Smooth muscle cell (in vitro differentiated cells): ENCODE measurements at regions not wholly inside any gene's neighbourhood (a gene's known extent, or its start where the extent isn't known, plus 50 kb on each side); places are given as distances from the start of the nearest gene placed in this dataset.
A peak's percentile ranks its signal among the peaks of the same experiment; 100 is the strongest.

Experiments used
- DNase-seq: peaks from one replicate; lab custom pipeline; 2025; ENCODE audit not compliant: unreplicated experiment; lab: John Stamatoyannopoulos, UW
- H2AFZ ChIP-seq: fragments of 200-600 bp; sonication (generic); 2 replicates; pipeline ENCODE4 v1.6.0; 2016; ENCODE audit warnings: antibody characterized with exemption, low read depth, mild to moderate bottlenecking
- H3F3A ChIP-seq: fragments of 200-600 bp; sonication (generic); 2 replicates; pipeline ENCODE4 v1.6.0; 2017; ENCODE audit warnings: antibody characterized with exemption, low read depth
- H3K27ac ChIP-seq: fragments of 200-600 bp; sonication (generic); 2 replicates; pipeline ENCODE4 v1.5.1; 2016; ENCODE audit warnings: low read depth, mild to moderate bottlenecking
- H3K27me3 ChIP-seq: fragments of 200-600 bp; sonication (generic); 2 replicates; pipeline ENCODE4 v1.6.1; 2016; ENCODE audit warnings: low read depth, mild to moderate bottlenecking
- H3K36me3 ChIP-seq: fragments of 200-600 bp; sonication (generic); 2 replicates; pipeline ENCODE4 v1.5.1; 2016; ENCODE audit warnings: low read depth
- H3K4me1 ChIP-seq: fragments of 200-600 bp; sonication (generic); 2 replicates; pipeline ENCODE4 v1.5.1; 2016; ENCODE audit warnings: low read depth
- H3K4me2 ChIP-seq: fragments of 200-600 bp; sonication (generic); 2 replicates; pipeline ENCODE4 v1.6.0; 2016; ENCODE audit warnings: mild to moderate bottlenecking
- H3K4me3 ChIP-seq: fragments of 200-600 bp; sonication (generic); 2 replicates; pipeline ENCODE4 v1.5.1; 2016; ENCODE audit warnings: mild to moderate bottlenecking
- H3K79me2 ChIP-seq: fragments of 200-600 bp; sonication (generic); 2 replicates; pipeline ENCODE4 v1.6.0; 2016; ENCODE audit warnings: low read depth, mild to moderate bottlenecking
- H3K9ac ChIP-seq: fragments of 200-600 bp; sonication (generic); 2 replicates; pipeline ENCODE4 v1.6.0; 2016; ENCODE audit warnings: low read depth
- H3K9me3 ChIP-seq: fragments of 200-600 bp; sonication (generic); replicated peaks from 2 replicates; pipeline ENCODE4 v1.5.1; 2016; ENCODE audit warnings: low read depth
- H4K20me1 ChIP-seq: fragments of 200-600 bp; sonication (generic); 2 replicates; pipeline ENCODE4 v1.6.0; 2016; ENCODE audit warnings: low read depth
- WGBS: methylation state at CpG from one replicate; pipeline ENCODE4 v1.1.7; 2016; ENCODE audit warnings: low lambda C conversion rate; 5-methylcytosine and 5-hydroxymethylcytosine counted together
- TF ChIP-seq, protein P1 (sequence below): fragments of 200-600 bp; sonication (generic); IDR thresholded peaks from 2 replicates; pipeline ENCODE4 v1.5.1; 2017; ENCODE audit warnings: borderline replicate concordance, mild to moderate bottlenecking, antibody characterized with exemption; ENCODE audit not compliant: insufficient read depth, poor library complexity, severe bottlenecking

DNA sequence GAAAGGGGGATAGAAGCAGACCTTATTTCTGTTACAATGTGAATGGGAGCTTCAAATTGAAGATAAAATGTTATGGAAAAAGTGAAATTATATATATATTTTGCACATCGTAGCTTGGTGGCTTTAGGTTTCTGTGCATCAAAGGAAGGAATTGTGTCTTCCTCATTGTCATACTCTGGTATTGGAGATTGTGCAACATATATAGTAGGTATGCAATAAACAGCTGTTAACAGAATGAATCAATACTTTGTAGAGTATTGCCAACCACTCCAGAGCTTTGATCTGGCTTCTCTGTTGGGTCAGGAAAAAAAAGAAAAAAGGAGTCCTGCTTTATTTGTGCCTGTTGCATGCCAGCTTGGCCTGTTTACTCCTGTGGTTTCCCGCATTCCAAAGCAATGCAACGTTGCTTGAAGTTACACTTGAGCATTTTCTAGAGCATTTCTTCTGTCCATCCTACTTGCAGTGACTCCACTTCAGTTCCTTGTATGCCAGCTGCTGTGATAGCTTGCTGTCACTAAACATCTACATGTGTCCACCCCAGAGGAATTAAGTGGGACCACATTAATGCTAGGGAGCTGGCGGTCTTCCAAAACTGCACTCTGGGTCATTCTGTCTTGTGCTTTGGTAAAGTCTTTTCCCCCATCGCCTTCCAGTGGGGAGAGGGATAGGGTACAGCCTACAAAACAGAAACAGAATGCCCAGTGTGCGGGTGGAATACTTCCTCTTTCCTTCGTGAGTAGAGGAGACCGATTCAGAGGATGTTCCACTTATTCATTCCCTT lies 62.0 kb upstream of the MEF2C start:
- DNase-seq, result no peak
- Histone ChIP-seq H3K27ac (no peak overlapping the region), H2AFZ (no peak overlapping the region), H3K4me1 (peaks cover 10% of the 10 kb centered on the region), H3K4me3 (no peak overlapping the region), H4K20me1 (no peaks in the 10 kb centered on the region), H3F3A (peaks cover 3% of the 10 kb centered on the region), H3K9me3 (no peaks in the 10 kb centered on the region), H3K9ac (no peak overlapping the region), H3K27me3 (no peaks in the 10 kb centered on the region), H3K79me2 (no peaks in the 10 kb centered on the region), H3K4me2 (no peak overlapping the region), H3K36me3 (no peaks in the 10 kb centered on the region)
- TF ChIP-seq, protein P1, sequence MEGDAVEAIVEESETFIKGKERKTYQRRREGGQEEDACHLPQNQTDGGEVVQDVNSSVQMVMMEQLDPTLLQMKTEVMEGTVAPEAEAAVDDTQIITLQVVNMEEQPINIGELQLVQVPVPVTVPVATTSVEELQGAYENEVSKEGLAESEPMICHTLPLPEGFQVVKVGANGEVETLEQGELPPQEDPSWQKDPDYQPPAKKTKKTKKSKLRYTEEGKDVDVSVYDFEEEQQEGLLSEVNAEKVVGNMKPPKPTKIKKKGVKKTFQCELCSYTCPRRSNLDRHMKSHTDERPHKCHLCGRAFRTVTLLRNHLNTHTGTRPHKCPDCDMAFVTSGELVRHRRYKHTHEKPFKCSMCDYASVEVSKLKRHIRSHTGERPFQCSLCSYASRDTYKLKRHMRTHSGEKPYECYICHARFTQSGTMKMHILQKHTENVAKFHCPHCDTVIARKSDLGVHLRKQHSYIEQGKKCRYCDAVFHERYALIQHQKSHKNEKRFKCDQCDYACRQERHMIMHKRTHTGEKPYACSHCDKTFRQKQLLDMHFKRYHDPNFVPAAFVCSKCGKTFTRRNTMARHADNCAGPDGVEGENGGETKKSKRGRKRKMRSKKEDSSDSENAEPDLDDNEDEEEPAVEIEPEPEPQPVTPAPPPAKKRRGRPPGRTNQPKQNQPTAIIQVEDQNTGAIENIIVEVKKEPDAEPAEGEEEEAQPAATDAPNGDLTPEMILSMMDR, result no peak
- 75% methylated on average over 8 of the region's 8 CpGs for WGBS

GRCh38 chr5:88941581-88941980 lies 58.6 kb upstream of the MEF2C start:
- no peaks in the 10 kb centered on the region for H3K79me2 ChIP-seq
- TF ChIP-seq, protein P1, result no peak
- peaks cover 10% of the 10 kb centered on the region for H3K4me1 ChIP-seq
- H2AFZ ChIP-seq, result no peak overlapping the region
- no peaks in the 10 kb centered on the region for H3K36me3 ChIP-seq
- H3K27ac ChIP-seq, result peak overlapping the region; percentile 46
- WGBS, result 94% methylated on average over 2 of the region's 2 CpGs
- peak overlapping the region; percentile 50 for H3K4me2 ChIP-seq
- peaks cover 3% of the 10 kb centered on the region for H3F3A ChIP-seq
- no peaks in the 10 kb centered on the region for H3K9me3 ChIP-seq
- no peaks in the 10 kb centered on the region for H3K27me3 ChIP-seq
- no peak for DNase-seq
- no peaks in the 10 kb centered on the region for H4K20me1 ChIP-seq
- no peak overlapping the region for H3K4me3 ChIP-seq
- no peak overlapping the region for H3K9ac ChIP-seq

DNA sequence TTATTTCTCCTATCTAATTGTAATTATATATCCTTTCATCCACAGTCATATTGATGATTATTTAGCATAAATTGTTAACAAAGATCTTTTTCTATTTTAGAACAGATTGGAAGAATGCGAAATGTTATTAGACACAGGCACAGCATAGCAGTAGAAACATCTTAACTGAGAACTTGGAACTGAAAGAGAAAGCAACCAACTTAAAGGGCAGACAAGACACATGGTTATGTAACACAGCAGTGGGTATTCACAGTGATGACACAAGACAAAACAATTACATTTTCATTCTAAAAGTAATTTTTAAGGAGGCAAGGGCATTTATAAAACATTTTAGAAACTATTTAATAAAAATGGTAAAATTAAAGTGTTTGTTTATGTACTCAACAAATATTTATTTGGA lies 57.7 kb upstream of the MEF2C start:
- TF ChIP-seq, protein P1, result no peak
- Histone ChIP-seq H3K27me3 (no peaks in the 10 kb centered on the region), H3K79me2 (no peaks in the 10 kb centered on the region), H4K20me1 (no peaks in the 10 kb centered on the region), H2AFZ (no peak overlapping the region), H3K9ac (no peak overlapping the region), H3K4me1 (peaks cover 10% of the 10 kb centered on the region), H3K4me2 (no peak overlapping the region), H3K27ac (no peak overlapping the region), H3K36me3 (no peaks in the 10 kb centered on the region), H3F3A (peaks cover 3% of the 10 kb centered on the region), H3K4me3 (no peak overlapping the region), H3K9me3 (no peaks in the 10 kb centered on the region)
- DNase-seq, result no peak
- WGBS, result 93% methylated on average over 1 of the region's 1 CpG

GRCh38 chr5:88939300-88939699 lies 56.3 kb upstream of the MEF2C start:
- Histone ChIP-seq H3K4me1 (peaks cover 10% of the 10 kb centered on the region), H4K20me1 (no peaks in the 10 kb centered on the region), H2AFZ (no peak overlapping the region), H3K9me3 (no peaks in the 10 kb centered on the region), H3K79me2 (no peaks in the 10 kb centered on the region), H3K36me3 (no peaks in the 10 kb centered on the region), H3K4me2 (no peak overlapping the region), H3K9ac (no peak overlapping the region), H3F3A (peaks cover 3% of the 10 kb centered on the region), H3K27me3 (no peaks in the 10 kb centered on the region), H3K27ac (no peak overlapping the region), H3K4me3 (no peak overlapping the region)
- no peak for DNase-seq
- TF ChIP-seq, protein P1, result no peak
- 90% methylated on average over 2 of the region's 2 CpGs for WGBS
